ENCODE measurements at regions not wholly inside any gene's neighbourhood (a gene's known extent, or its start where the extent isn't known, plus 50 kb on each side); places are given as distances from the start of the nearest gene placed in this dataset.

GRCh38 chrX:39311646-39312045 is 510.4 kb downstream of the MID1IP1 start:
- in situ Hi-C loops (cut with MboI; ENCODE audit: low sequenced_read_pairs): no loop called here

GRCh38 chrX:39313146-39313545 is 511.9 kb downstream of the MID1IP1 start:
- in situ Hi-C loops (cut with MboI; ENCODE audit: low sequenced_read_pairs): no loop called here

GRCh38 chrX:39318506-39319343 is 517.5 kb downstream of the MID1IP1 start:
- in situ Hi-C loops (cut with MboI; ENCODE audit: low sequenced_read_pairs): no loop called here

- in situ Hi-C loops (cut with MboI; ENCODE audit: low sequenced_read_pairs): no loop called here
Observed at GRCh38 chrX:39320165-39320564, 518.9 kb downstream of the MID1IP1 start.

GRCh38 chrX:39322496-39322895 is 521.2 kb downstream of the MID1IP1 start:
- in situ Hi-C loops (cut with MboI; ENCODE audit: low sequenced_read_pairs): no loop called here

- in situ Hi-C loops (cut with MboI; ENCODE audit: low sequenced_read_pairs): no loop called here
Observed at GRCh38 chrX:39324233-39324930, 523.1 kb downstream of the MID1IP1 start.

GRCh38 chrX:39327255-39327654 is 526.0 kb downstream of the MID1IP1 start:
- in situ Hi-C loops (cut with MboI; ENCODE audit: low sequenced_read_pairs): no loop called here

GRCh38 chrX:39327705-39328104 is 526.4 kb downstream of the MID1IP1 start:
- in situ Hi-C loops (cut with MboI; ENCODE audit: low sequenced_read_pairs): no loop called here

- in situ Hi-C loops (cut with MboI; ENCODE audit: low sequenced_read_pairs): no loop called here
Observed at GRCh38 chrX:39328661-39329060, 527.4 kb downstream of the MID1IP1 start.

- in situ Hi-C loops (cut with MboI; ENCODE audit: low sequenced_read_pairs): no loop called here
Observed at GRCh38 chrX:39331082-39331704, 529.9 kb downstream of the MID1IP1 start.

- in situ Hi-C loops (cut with MboI; ENCODE audit: low sequenced_read_pairs): no loop called here
Observed at GRCh38 chrX:39333451-39333850, 532.2 kb downstream of the MID1IP1 start.

GRCh38 chrX:39335513-39336235 is 534.4 kb downstream of the MID1IP1 start:
- in situ Hi-C loops (cut with MboI; ENCODE audit: low sequenced_read_pairs): no loop called here

GRCh38 chrX:39336671-39337311 is 535.5 kb downstream of the MID1IP1 start:
- in situ Hi-C loops (cut with MboI; ENCODE audit: low sequenced_read_pairs): no loop called here

- in situ Hi-C loops (cut with MboI; ENCODE audit: low sequenced_read_pairs): no loop called here
Observed at GRCh38 chrX:39337451-39337850, 536.2 kb downstream of the MID1IP1 start.

- in situ Hi-C loops (cut with MboI; ENCODE audit: low sequenced_read_pairs): no loop called here
Observed at GRCh38 chrX:39338583-39338982, 537.3 kb downstream of the MID1IP1 start.

- in situ Hi-C loops (cut with MboI; ENCODE audit: low sequenced_read_pairs): no loop called here
Observed at GRCh38 chrX:39356119-39356807, 555.0 kb downstream of the MID1IP1 start.

GRCh38 chrX:39360101-39360500 is 558.8 kb downstream of the MID1IP1 start:
- in situ Hi-C loops (cut with MboI; ENCODE audit: low sequenced_read_pairs): no loop called here

- in situ Hi-C loops (cut with MboI; ENCODE audit: low sequenced_read_pairs): no loop called here
Observed at GRCh38 chrX:39361736-39362135, 560.5 kb downstream of the MID1IP1 start.

- in situ Hi-C loops (cut with MboI; ENCODE audit: low sequenced_read_pairs): no loop called here
Observed at GRCh38 chrX:39367416-39367815, 566.2 kb downstream of the MID1IP1 start.

- in situ Hi-C loops (cut with MboI; ENCODE audit: low sequenced_read_pairs): no loop called here
Observed at GRCh38 chrX:39372115-39372514, 570.9 kb downstream of the MID1IP1 start.

Data from HL-60/S4 treated with retinoic acid at 250 ng/mL for 4 days and 3 days (cell line).